GM21360 (cell line): ENCODE measurements at regions not wholly inside any gene's neighbourhood (a gene's known extent, or its start where the extent isn't known, plus 50 kb on each side); places are given as distances from the start of the nearest gene placed in this dataset.
"Not testable (repeated sequence)": the region's sequence is repeated elsewhere in the genome, so short reads cannot be mapped to it uniquely, and the experiment has no call there.

Experiments
- ATAC-seq: cut with Tn5 transposase; IDR thresholded peaks from one replicate; pipeline ENCODE4 v1.9.1; 2021; ENCODE audit warnings: mild to moderate bottlenecking, moderate library complexity; ENCODE audit not compliant: unreplicated experiment

GRCh38 chr6:103826209-103826608, 1033.5 kb downstream of the HACE1 start:
- ATAC-seq, result no peak

- ATAC-seq, result no peak
These were observed 1039.6 kb downstream of the HACE1 start for GRCh38 chr6:103820148-103820547.

- ATAC-seq, result no peak
These were observed 1040.2 kb downstream of the HACE1 start for GRCh38 chr6:103819509-103819908.

GRCh38 chr6:103812970-103813369, 1046.7 kb downstream of the HACE1 start:
- no peak for ATAC-seq

GRCh38 chr6:103801901-103802479, 1057.7 kb downstream of the HACE1 start:
- ATAC-seq, result not testable (repeated sequence)

- ATAC-seq, result no peak
These were observed 1059.6 kb downstream of the HACE1 start for GRCh38 chr6:103799971-103800670.

GRCh38 chr6:103798166-103798565, 1061.6 kb downstream of the HACE1 start:
- no peak for ATAC-seq

GRCh38 chr6:103797738-103798137, 1062.0 kb downstream of the HACE1 start:
- ATAC-seq, result no peak

- no peak for ATAC-seq
These were observed 1068.3 kb downstream of the HACE1 start for GRCh38 chr6:103791458-103791857.

- ATAC-seq, result no peak
These were observed 1075.6 kb downstream of the HACE1 start for GRCh38 chr6:103784117-103784516.

- ATAC-seq, result no peak
These were observed 1076.4 kb downstream of the HACE1 start for GRCh38 chr6:103783329-103783728.

GRCh38 chr6:103769431-103769830, 1090.3 kb downstream of the HACE1 start:
- ATAC-seq, result no peak

- no peak for ATAC-seq
These were observed 1109.1 kb downstream of the HACE1 start for GRCh38 chr6:103750603-103751002.

GRCh38 chr6:103734016-103734415, 1125.7 kb downstream of the HACE1 start:
- no peak for ATAC-seq

- no peak for ATAC-seq
These were observed 1130.1 kb downstream of the HACE1 start for GRCh38 chr6:103729658-103730057.

GRCh38 chr6:103723438-103724322, 1136.0 kb downstream of the HACE1 start:
- ATAC-seq, result no peak

- no peak for ATAC-seq
These were observed 1137.0 kb downstream of the HACE1 start for GRCh38 chr6:103722683-103723082.

- ATAC-seq, result no peak
These were observed 1137.8 kb downstream of the HACE1 start for GRCh38 chr6:103721923-103722322.

GRCh38 chr6:103720393-103720792, 1139.3 kb downstream of the HACE1 start:
- no peak for ATAC-seq

- no peak for ATAC-seq
These were observed 1140.2 kb downstream of the HACE1 start for GRCh38 chr6:103719545-103719944.

GRCh38 chr6:103715269-103715668, 1144.5 kb downstream of the HACE1 start:
- no peak for ATAC-seq

GRCh38 chr6:103709236-103709635, 1150.5 kb downstream of the HACE1 start:
- not testable (repeated sequence) for ATAC-seq
